Mammary epithelial cell (primary cell): ENCODE measurements at regions not wholly inside any gene's neighbourhood (a gene's known extent, or its start where the extent isn't known, plus 50 kb on each side); places are given as distances from the start of the nearest gene placed in this dataset.

ENCODE experiments used
- EZH2 ChIP-seq: IDR thresholded peaks from 2 replicates; pipeline ENCODE4 v1.6.1; 2012; ENCODE audit warnings: low read length, inconsistent platforms, borderline replicate concordance
- TF ChIP-seq, protein P1 (sequence below), 2 donors: IDR thresholded peaks in 1 of 2; conservative IDR thresholded peaks in 1 of 2; 2 replicates each; pipeline ENCODE4 v1.5.1; 2011 to 2012; ENCODE audit warnings: inconsistent platforms in 2 of 2, low read length in 2 of 2, mild to moderate bottlenecking in 2 of 2, control low read depth in 1 of 2, low read depth in 1 of 2; ENCODE audit not compliant: insufficient read depth in 1 of 2; ENCODE audit errors: extremely low read depth in 1 of 2

- TF ChIP-seq, protein P1, sequence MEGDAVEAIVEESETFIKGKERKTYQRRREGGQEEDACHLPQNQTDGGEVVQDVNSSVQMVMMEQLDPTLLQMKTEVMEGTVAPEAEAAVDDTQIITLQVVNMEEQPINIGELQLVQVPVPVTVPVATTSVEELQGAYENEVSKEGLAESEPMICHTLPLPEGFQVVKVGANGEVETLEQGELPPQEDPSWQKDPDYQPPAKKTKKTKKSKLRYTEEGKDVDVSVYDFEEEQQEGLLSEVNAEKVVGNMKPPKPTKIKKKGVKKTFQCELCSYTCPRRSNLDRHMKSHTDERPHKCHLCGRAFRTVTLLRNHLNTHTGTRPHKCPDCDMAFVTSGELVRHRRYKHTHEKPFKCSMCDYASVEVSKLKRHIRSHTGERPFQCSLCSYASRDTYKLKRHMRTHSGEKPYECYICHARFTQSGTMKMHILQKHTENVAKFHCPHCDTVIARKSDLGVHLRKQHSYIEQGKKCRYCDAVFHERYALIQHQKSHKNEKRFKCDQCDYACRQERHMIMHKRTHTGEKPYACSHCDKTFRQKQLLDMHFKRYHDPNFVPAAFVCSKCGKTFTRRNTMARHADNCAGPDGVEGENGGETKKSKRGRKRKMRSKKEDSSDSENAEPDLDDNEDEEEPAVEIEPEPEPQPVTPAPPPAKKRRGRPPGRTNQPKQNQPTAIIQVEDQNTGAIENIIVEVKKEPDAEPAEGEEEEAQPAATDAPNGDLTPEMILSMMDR (conservative IDR thresholded peaks at IDR 0.05 in 1 of 2, IDR thresholded peaks at IDR 0.05 in 1 of 2; ENCODE audit: extremely low read depth in 1 of 2, insufficient read depth in 1 of 2, low read depth in 1 of 2, low read length in 2 of 2) = no peak
- TF ChIP-seq EZH2 = no peak
Observed at GRCh38 chr6:98717322-98717877, 117.0 kb upstream of the POU3F2 start.
